ENCODE measurements at regions not wholly inside any gene's neighbourhood (a gene's known extent, or its start where the extent isn't known, plus 50 kb on each side); places are given as distances from the start of the nearest gene placed in this dataset.
A peak's percentile ranks its signal among the peaks of the same experiment; 100 is the strongest.
"Not testable (repeated sequence)": the region's sequence is repeated elsewhere in the genome, so short reads cannot be mapped to it uniquely, and the experiment has no call there.

- Histone ChIP-seq H3K4me1 (peaks cover 59% of the 10 kb centered on the region), H3K4me3 (no peak overlapping the region), H3K27ac (no peak overlapping the region), H3K4me2 (peak overlapping the region; percentile 5; the same call in 1 of the 3 replicates), H3K9me3 (no peaks in the 10 kb centered on the region)
- no peak for DNase-seq (ENCODE audit: low read depth in 1 of 2, low spot score in 1 of 2)
- TF ChIP-seq USF2 (IDR thresholded peaks at IDR 0.05) (no peak), HDAC2 (IDR thresholded peaks at IDR 0.05) (no peak), JUN (IDR thresholded peaks at IDR 0.05) (no peak), KDM1A (IDR thresholded peaks at IDR 0.05; ENCODE audit: low read depth) (no peak), MAFK (IDR thresholded peaks at IDR 0.05; ENCODE audit: partially characterized antibody) (no peak), RAD21 (conservative IDR thresholded peaks at IDR 0.05 in 1 of 2, IDR thresholded peaks at IDR 0.05 in 1 of 2) (no peak), KDM5A (IDR thresholded peaks at IDR 0.05) (no peak), RARB (CRISPR knock-in tag; IDR thresholded peaks at IDR 0.05) (no peak), SREBF2 (IDR thresholded peaks at IDR 0.05) (no peak), CBX2 (IDR thresholded peaks at IDR 0.05; ENCODE audit: borderline replicate concordance, low read depth) (no peak), CHD2 (IDR thresholded peaks at IDR 0.05; ENCODE audit: low read length, partially characterized antibody) (no peak), CTCF (IDR thresholded peaks at IDR 0.05) (no peak), BHLHE40 (IDR thresholded peaks at IDR 0.05; ENCODE audit: low read depth, low read length) (no peak), POLR2AphosphoS2 (conservative IDR thresholded peaks at IDR 0.05; ENCODE audit: low read length) (no peak), ATOH8 (CRISPR knock-in tag; IDR thresholded peaks at IDR 0.05; ENCODE audit: low read depth) (no peak), FOSL2 (IDR thresholded peaks at IDR 0.05) (no peak), FOSL2 (CRISPR knock-in tag; IDR thresholded peaks at IDR 0.05) (no peak), PHF8 (IDR thresholded peaks at IDR 0.05; ENCODE audit: borderline replicate concordance, low read depth) (no peak), ZNF302 (CRISPR knock-in tag; IDR thresholded peaks at IDR 0.05) (no peak), SMC3 (IDR thresholded peaks at IDR 0.05) (no peak), MYC (IDR thresholded peaks at IDR 0.05; ENCODE audit: borderline replicate concordance, low read length) (no peak)
- no peak for ATAC-seq
- WGBS (ENCODE audit: missing lambda C conversion rate) = 65% methylated on average over 2 of the region's 2 CpGs
- ChIA-PET CTCF (interaction anchor here (0.7 to 4.1 kb wide), 3 partner anchors 11 to 21 kb away, joined by 3 to 12 read pairs (median 4); no protein-coding TSS in a partner anchor), POLR2A (no interaction called here)
- no peak for FAIRE-seq
These were observed 76.5 kb downstream of the C9orf152 start for GRCh38 chr9:110131499-110131898.

- DNase-seq (ENCODE audit: low read depth in 1 of 2, low spot score in 1 of 2); H3K9me3 ChIP-seq; H3K4me2 ChIP-seq; H3K4me3 ChIP-seq; POLR2A ChIA-PET; H3K27ac ChIP-seq; FAIRE-seq; ATAC-seq: not testable (repeated sequence)
- WGBS (ENCODE audit: missing lambda C conversion rate) = 95% methylated on average over 3 of the region's 3 CpGs
- peaks cover 49% of the 10 kb centered on the region for H3K4me1 ChIP-seq
- CTCF ChIA-PET = interaction anchor here (0.7 to 4.1 kb wide), 4 partner anchors 10 to 229 kb away, joined by 3 to 12 read pairs (median 6); no protein-coding TSS in a partner anchor
These were observed 75.4 kb downstream of the C9orf152 start for GRCh38 chr9:110132531-110132930.

- FAIRE-seq (no peak), ATAC-seq (no peak), DNase-seq (ENCODE audit: low read depth in 1 of 2, low spot score in 1 of 2) (no peak)
- ChIA-PET CTCF (interaction anchor here (1.3 to 4.1 kb wide), 3 partner anchors 9 to 229 kb away, joined by 4 to 12 read pairs (median 7); no protein-coding TSS in a partner anchor), POLR2A (no interaction called here)
- H3K9me3 ChIP-seq = no peaks in the 10 kb centered on the region
- H3K4me1 ChIP-seq = peaks cover 49% of the 10 kb centered on the region
- peak overlapping the region in 1 of 2 experiments; percentile 69; a peak in 1 of 6 replicates for H3K27ac ChIP-seq
- 87% methylated on average over 3 of the region's 3 CpGs for WGBS (ENCODE audit: missing lambda C conversion rate)
- H3K4me2 ChIP-seq = peak overlapping the region; percentile 55
- no peak overlapping the region for H3K4me3 ChIP-seq
- no peak for TF ChIP-seq HOXB5 (CRISPR knock-in tag; IDR thresholded peaks at IDR 0.05)
- no peak for TF ChIP-seq CTCF (IDR thresholded peaks at IDR 0.05)
- no peak for TF ChIP-seq PBX3 (IDR thresholded peaks at IDR 0.05)
- no peak for TF ChIP-seq TFCP2L1 (CRISPR knock-in tag; IDR thresholded peaks at IDR 0.05)
- TF ChIP-seq RCOR1 (IDR thresholded peaks at IDR 0.05; ENCODE audit: low read depth, low read length) = no peak
- TF ChIP-seq SMC3 (IDR thresholded peaks at IDR 0.05) = no peak
- no peak for TF ChIP-seq BCL3 (IDR thresholded peaks at IDR 0.05)
- TF ChIP-seq MAX (IDR thresholded peaks at IDR 0.05) = no peak
- TF ChIP-seq NPAS2 (CRISPR knock-in tag; IDR thresholded peaks at IDR 0.05; ENCODE audit: borderline replicate concordance) = no peak
These were observed 74.9 kb downstream of the C9orf152 start for GRCh38 chr9:110133059-110133458.

Measured in A549 (cell line).